ENCODE measurements at regions not wholly inside any gene's neighbourhood (a gene's known extent, or its start where the extent isn't known, plus 50 kb on each side); places are given as distances from the start of the nearest gene placed in this dataset.

DNA sequence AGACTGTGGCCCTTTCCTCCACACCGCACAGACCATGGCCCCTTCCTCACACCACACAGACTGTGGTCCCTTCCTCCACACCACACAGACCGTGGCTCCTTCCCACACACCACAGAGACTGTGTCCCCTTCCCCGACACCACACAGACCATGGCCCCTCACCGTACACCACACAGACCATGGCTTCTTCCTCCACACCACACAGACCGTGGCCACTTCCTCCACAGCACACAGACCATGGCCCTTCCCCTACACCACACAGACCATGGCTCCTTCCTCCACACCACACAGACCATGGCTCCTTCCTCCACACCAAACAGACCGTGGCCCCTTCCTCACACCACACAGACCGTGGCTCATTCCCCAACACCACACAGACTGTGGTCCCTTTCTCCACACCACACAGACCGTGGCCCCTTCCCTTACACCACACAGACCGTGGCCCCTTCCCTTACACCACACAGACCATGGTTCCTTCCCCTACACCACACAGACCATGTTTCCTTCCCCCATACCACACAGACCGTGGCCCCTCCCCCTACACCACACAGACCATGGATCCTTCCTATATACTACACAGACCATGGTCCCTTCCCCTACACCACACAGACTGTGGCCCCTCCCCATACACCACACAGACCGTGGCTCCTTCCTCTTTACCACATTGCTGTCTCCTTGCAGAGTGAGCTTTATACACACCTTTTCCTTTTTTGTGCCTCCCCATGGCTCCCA lies 297.5 kb upstream of the FOXF1 start:
- Histone ChIP-seq H3K27me3 (replicated peaks; ENCODE audit: control insufficient read depth, insufficient read depth, low read length) (no peaks in the 10 kb centered on the region), H3K4me3 (ENCODE audit: low read depth, low read length) (no peak overlapping the region), H3K36me3 (ENCODE audit: control insufficient read depth, insufficient read depth, low read length) (no peaks in the 10 kb centered on the region), H3K9me3 (peaks cover 4% of the 10 kb centered on the region; the same call in 1 of the 2 replicates), H3K4me1 (no peaks in the 10 kb centered on the region)
- no peak overlapping the region for H3K4me3 Mint-ChIP-seq (ENCODE audit: unreplicated experiment)
- intact Hi-C loops (cut with micrococcal nuclease; ENCODE audit: unreplicated experiment), result no loop called here
- H3K9me3 Mint-ChIP-seq (ENCODE audit: unreplicated experiment), result peaks cover 13% of the 10 kb centered on the region
- ChIA-PET CTCF (no interaction called here), POLR2A (no interaction called here)
- no peak for DNase-seq
- no TSS peak for BruUV-seq (replicated peaks)
- H3K4me1 Mint-ChIP-seq (ENCODE audit: low read depth, unreplicated experiment), result no peaks in the 10 kb centered on the region
- no peaks in the 10 kb centered on the region for H3K36me3 Mint-ChIP-seq (ENCODE audit: insufficient read depth, unreplicated experiment)
- H3K27me3 Mint-ChIP-seq (ENCODE audit: insufficient read depth, unreplicated experiment), result peaks cover 3% of the 10 kb centered on the region
- TF ChIP-seq, protein P1, sequence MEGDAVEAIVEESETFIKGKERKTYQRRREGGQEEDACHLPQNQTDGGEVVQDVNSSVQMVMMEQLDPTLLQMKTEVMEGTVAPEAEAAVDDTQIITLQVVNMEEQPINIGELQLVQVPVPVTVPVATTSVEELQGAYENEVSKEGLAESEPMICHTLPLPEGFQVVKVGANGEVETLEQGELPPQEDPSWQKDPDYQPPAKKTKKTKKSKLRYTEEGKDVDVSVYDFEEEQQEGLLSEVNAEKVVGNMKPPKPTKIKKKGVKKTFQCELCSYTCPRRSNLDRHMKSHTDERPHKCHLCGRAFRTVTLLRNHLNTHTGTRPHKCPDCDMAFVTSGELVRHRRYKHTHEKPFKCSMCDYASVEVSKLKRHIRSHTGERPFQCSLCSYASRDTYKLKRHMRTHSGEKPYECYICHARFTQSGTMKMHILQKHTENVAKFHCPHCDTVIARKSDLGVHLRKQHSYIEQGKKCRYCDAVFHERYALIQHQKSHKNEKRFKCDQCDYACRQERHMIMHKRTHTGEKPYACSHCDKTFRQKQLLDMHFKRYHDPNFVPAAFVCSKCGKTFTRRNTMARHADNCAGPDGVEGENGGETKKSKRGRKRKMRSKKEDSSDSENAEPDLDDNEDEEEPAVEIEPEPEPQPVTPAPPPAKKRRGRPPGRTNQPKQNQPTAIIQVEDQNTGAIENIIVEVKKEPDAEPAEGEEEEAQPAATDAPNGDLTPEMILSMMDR (IDR thresholded peaks at IDR 0.05; ENCODE audit: insufficient read depth in 1 of 2, low read depth in 1 of 2, low read length in 1 of 2, severe bottlenecking in 1 of 2, unreplicated experiment in 1 of 2), result no peak
- H3K27ac Mint-ChIP-seq (ENCODE audit: unreplicated experiment), result no peak overlapping the region

DNA sequence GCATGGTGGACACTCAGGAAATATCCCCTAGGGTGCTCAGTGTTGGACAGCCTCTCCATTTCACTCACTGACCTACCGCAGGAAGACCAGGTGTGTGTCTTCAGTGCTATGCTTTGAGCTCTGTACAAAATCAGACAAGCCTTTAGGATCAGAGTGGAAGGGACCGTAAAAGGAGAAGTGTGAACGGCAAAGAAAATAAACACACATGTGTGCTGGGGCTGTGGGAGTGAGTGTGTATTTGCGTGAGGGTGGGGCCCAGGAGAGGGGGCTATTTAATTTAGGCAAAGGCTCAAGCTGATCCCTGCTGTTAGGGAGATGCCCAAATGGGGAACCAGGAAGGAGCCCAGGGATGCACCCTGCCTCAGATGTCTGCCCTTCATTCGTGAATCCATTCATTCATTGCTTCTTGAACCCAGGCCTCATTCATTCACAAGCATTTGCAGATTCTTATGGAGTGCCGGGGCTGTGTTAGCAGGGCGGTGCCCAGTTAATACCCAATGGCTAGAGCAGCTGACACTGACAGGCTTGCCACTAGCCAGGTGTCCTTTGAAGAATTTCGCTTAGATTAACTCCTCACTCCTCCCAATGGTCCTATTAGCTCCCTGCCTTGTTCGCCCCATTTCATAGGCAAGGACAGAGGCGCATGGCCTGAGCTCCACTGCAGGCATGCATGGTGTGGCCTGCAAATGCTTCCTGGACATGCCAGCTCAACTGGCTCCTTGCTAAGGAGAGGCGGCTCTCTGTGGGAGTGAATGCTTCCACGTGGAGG lies 296.7 kb upstream of the FOXF1 start:
- Mint-ChIP-seq H3K36me3 (ENCODE audit: insufficient read depth, unreplicated experiment) (no peaks in the 10 kb centered on the region), H3K27ac (ENCODE audit: unreplicated experiment) (no peak overlapping the region), H3K4me1 (ENCODE audit: low read depth, unreplicated experiment) (no peaks in the 10 kb centered on the region), H3K9me3 (ENCODE audit: unreplicated experiment) (peaks cover 13% of the 10 kb centered on the region), H3K4me3 (ENCODE audit: unreplicated experiment) (no peak overlapping the region), H3K27me3 (ENCODE audit: insufficient read depth, unreplicated experiment) (peaks cover 7% of the 10 kb centered on the region)
- H3K27me3 ChIP-seq (replicated peaks; ENCODE audit: control insufficient read depth, insufficient read depth, low read length), result no peaks in the 10 kb centered on the region
- CTCF ChIA-PET, result no interaction called here
- BruUV-seq (replicated peaks), result no TSS peak
- TF ChIP-seq, protein P1 (IDR thresholded peaks at IDR 0.05; ENCODE audit: insufficient read depth in 1 of 2, low read depth in 1 of 2, low read length in 1 of 2, severe bottlenecking in 1 of 2, unreplicated experiment in 1 of 2), result no peak
- intact Hi-C loops (cut with micrococcal nuclease; ENCODE audit: unreplicated experiment), result no loop called here
- H3K4me3 ChIP-seq (ENCODE audit: low read depth, low read length), result no peak overlapping the region
- H3K9me3 ChIP-seq, result peaks cover 4% of the 10 kb centered on the region; the same call in 1 of the 2 replicates
- no peaks in the 10 kb centered on the region for H3K4me1 ChIP-seq
- POLR2A ChIA-PET, result interaction anchor here (0.6 kb wide), 1 partner anchor 847 kb away, joined by 3 read pairs; no protein-coding TSS in a partner anchor
- H3K36me3 ChIP-seq (ENCODE audit: control insufficient read depth, insufficient read depth, low read length), result no peaks in the 10 kb centered on the region
- DNase-seq, result no peak

DNA sequence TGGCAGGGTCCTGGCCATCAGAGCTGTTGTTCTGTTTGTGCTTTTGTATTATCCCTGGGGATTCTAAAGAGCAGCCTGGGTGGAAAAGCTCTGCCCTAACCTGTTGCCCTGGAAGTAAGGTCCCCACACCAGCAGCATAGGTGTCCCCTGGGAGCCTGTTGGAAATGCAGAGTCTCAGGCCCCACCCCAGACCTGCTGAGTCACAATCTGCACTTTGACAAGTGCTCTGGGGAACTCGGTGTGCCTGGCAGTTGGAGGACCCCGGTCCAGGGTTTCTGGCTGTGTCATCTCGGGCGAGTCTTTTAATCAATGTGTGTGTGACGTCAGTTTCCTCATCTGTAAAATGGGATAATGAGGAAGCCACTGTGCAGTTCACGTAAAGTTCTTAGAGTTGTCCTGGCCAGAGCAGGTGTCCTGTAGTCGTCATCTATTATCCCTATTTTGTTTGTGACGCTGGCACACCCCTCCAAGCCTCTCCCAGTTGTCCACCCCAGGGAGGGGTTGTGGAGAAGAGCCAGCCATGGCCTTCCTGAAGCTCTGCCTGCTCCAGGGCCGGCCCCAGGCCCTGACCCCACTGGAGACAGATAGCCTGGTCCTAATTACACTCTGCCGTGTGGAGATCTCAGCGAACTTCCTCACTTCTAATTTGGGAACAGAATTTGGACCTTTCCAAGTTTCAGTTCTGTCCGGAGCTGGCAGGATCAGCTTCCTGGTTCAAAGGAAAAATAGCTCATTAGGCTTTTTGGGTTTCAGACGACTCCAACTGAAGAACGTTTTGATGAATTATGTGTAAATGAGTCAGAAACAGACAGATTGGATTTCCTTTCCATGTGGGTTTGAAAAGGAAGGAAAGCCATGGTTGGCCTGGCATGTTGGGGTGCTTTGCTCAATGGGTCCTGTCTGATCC lies 295.7 kb upstream of the FOXF1 start:
- TF ChIP-seq, protein P1 (IDR thresholded peaks at IDR 0.05; ENCODE audit: insufficient read depth in 1 of 2, low read depth in 1 of 2, low read length in 1 of 2, severe bottlenecking in 1 of 2, unreplicated experiment in 1 of 2), result no peak
- peaks cover 13% of the 10 kb centered on the region for H3K9me3 Mint-ChIP-seq (ENCODE audit: unreplicated experiment)
- no peak overlapping the region for H3K4me3 Mint-ChIP-seq (ENCODE audit: unreplicated experiment)
- intact Hi-C loops (cut with micrococcal nuclease; ENCODE audit: unreplicated experiment), result no loop called here
- no peak overlapping the region for H3K4me3 ChIP-seq (ENCODE audit: low read depth, low read length)
- no TSS peak for BruUV-seq (replicated peaks)
- ChIA-PET POLR2A (no interaction called here), CTCF (no interaction called here)
- H3K27ac Mint-ChIP-seq (ENCODE audit: unreplicated experiment), result no peak overlapping the region
- no peak for DNase-seq
- H3K9me3 ChIP-seq, result peaks cover 4% of the 10 kb centered on the region; the same call in 1 of the 2 replicates
- H3K4me1 Mint-ChIP-seq (ENCODE audit: low read depth, unreplicated experiment), result no peaks in the 10 kb centered on the region
- H3K36me3 ChIP-seq (ENCODE audit: control insufficient read depth, insufficient read depth, low read length), result no peaks in the 10 kb centered on the region
- no peaks in the 10 kb centered on the region for H3K4me1 ChIP-seq
- H3K36me3 Mint-ChIP-seq (ENCODE audit: insufficient read depth, unreplicated experiment), result no peaks in the 10 kb centered on the region
- H3K27me3 Mint-ChIP-seq (ENCODE audit: insufficient read depth, unreplicated experiment), result peaks cover 8% of the 10 kb centered on the region
- H3K27me3 ChIP-seq (replicated peaks; ENCODE audit: control insufficient read depth, insufficient read depth, low read length), result no peaks in the 10 kb centered on the region
